ENCODE measurements at regions not wholly inside any gene's neighbourhood (a gene's known extent, or its start where the extent isn't known, plus 50 kb on each side); places are given as distances from the start of the nearest gene placed in this dataset.

DNA sequence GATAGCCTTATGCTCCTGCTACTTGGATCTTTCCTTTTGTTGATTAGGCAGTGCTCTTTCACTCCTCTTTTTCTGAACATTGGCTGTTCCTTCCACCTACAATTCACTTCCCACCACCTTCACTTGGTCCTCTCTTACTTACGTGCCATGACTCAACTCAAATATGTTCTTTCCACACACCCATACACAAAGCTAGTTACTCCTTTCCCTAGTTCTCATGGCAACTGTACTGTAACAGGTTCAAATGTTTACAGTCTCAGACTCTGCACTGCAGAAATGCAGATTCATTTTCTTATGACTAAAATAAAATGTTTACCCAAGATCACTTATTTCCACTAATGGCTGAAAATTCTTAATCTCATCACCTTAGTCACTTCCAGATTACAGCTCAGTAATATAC, 174.0 kb upstream of the TSHZ2 start:
- POLR2A ChIA-PET = no interaction called here

DNA sequence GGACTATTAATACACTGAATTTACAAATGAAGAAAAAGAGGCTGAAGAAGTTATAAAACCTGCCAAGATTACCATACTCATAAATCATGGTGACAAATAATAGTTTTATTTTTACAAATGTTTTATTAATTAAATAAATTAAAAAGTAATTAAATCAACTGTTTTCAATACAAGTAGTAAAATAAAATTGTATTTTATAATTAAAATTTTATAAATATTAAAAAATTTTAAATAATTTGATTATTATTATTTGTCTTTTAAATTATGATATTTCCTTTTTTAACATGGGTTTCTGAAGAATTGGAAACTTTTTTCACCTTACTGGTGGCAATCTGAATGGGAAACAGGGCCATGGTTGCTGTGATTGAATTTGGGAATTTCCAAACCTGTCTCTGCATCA, 177.3 kb upstream of the TSHZ2 start:
- no peak overlapping the region for H3K4me2 ChIP-seq (ENCODE audit: low read depth, low read length)
- TF ChIP-seq ZNF570 (CRISPR knock-in tag; IDR thresholded peaks at IDR 0.05; ENCODE audit: borderline replicate concordance) (no peak), NFYC (CRISPR knock-in tag; IDR thresholded peaks at IDR 0.05) (no peak), ZNF232 (CRISPR knock-in tag; IDR thresholded peaks at IDR 0.05; ENCODE audit: borderline replicate concordance) (no peak), CBFB (CRISPR knock-in tag; IDR thresholded peaks at IDR 0.05) (no peak), NCOA2 (CRISPR knock-in tag; IDR thresholded peaks at IDR 0.05) (no peak), IKZF4 (CRISPR knock-in tag; IDR thresholded peaks at IDR 0.05; ENCODE audit: borderline replicate concordance, low read depth, not compliant biosample characterization) (no peak), ZFP62 (CRISPR knock-in tag; IDR thresholded peaks at IDR 0.05) (no peak), ZSCAN22 (CRISPR knock-in tag; IDR thresholded peaks at IDR 0.05) (no peak), ZNF737 (CRISPR knock-in tag; IDR thresholded peaks at IDR 0.05; ENCODE audit: borderline replicate concordance) (no peak)
- H3K4me1 ChIP-seq (ENCODE audit: insufficient read depth, low read length) = no peaks in the 10 kb centered on the region
- in situ Hi-C loops (cut with HindIII; ENCODE audit: extremely low pct_ligation_motif_present, low pct_unique_long_range_greater_than_20kb) = no loop called here
- H3K9me3 ChIP-seq (ENCODE audit: low read length) = peaks cover 21% of the 10 kb centered on the region; the same call in 1 of the 2 replicates
- H3K79me2 ChIP-seq (ENCODE audit: insufficient read depth, low read length) = no peaks in the 10 kb centered on the region
- no peak overlapping the region for H3K27ac ChIP-seq (ENCODE audit: extremely low read length, insufficient read depth, low read length)
- ChIA-PET CTCF (ENCODE audit: low intra/inter-chr PET ratio, low total read pairs) (no interaction called here), POLR2A (no interaction called here)
- no peak for ATAC-seq
- H3K9ac ChIP-seq (ENCODE audit: insufficient read depth, low read depth, low read length) = no peak overlapping the region
- no TSS peak for BruUV-seq (replicated peaks)
- H4K20me1 ChIP-seq (ENCODE audit: insufficient read depth, low read length) = no peaks in the 10 kb centered on the region
- H3K36me3 ChIP-seq (replicated peaks in 1 of 2; ENCODE audit: control insufficient read depth in 1 of 2, insufficient read depth in 2 of 2, low read length in 2 of 2) = no peaks in the 10 kb centered on the region
- no peak overlapping the region for H3K4me3 ChIP-seq (replicated peaks in 1 of 3; ENCODE audit: insufficient read depth in 1 of 3, low read depth in 2 of 3, low read length in 3 of 3)
- intact Hi-C loops (cut with micrococcal nuclease; ENCODE audit: unreplicated experiment) = no loop called here
- no peaks in the 10 kb centered on the region for H3K27me3 ChIP-seq (ENCODE audit: control insufficient read depth in 1 of 2, insufficient read depth in 2 of 2, low read length in 2 of 2)
- DNase-seq (ENCODE audit: low spot score) = no peak
- no peak overlapping the region for H2AFZ ChIP-seq (ENCODE audit: low read length)
- FAIRE-seq = no peak

More for the DNA sequence above, 174.0 kb upstream of the TSHZ2 start:
- no peak overlapping the region for H3K9ac ChIP-seq (ENCODE audit: insufficient read depth, low read depth, low read length)
- no peaks in the 10 kb centered on the region for H3K79me2 ChIP-seq (ENCODE audit: insufficient read depth, low read length)
- H2AFZ ChIP-seq (ENCODE audit: low read length) = no peak overlapping the region
- intact Hi-C loops (cut with micrococcal nuclease; ENCODE audit: unreplicated experiment) (no loop called here), in situ Hi-C loops (cut with HindIII; ENCODE audit: extremely low pct_ligation_motif_present, low pct_unique_long_range_greater_than_20kb) (no loop called here)
- no peaks in the 10 kb centered on the region for H3K4me1 ChIP-seq (ENCODE audit: insufficient read depth, low read length)
- H4K20me1 ChIP-seq (ENCODE audit: insufficient read depth, low read length) = no peaks in the 10 kb centered on the region
- BruUV-seq (replicated peaks) = no TSS peak
- no peak overlapping the region for H3K4me2 ChIP-seq (ENCODE audit: low read depth, low read length)
- ATAC-seq = no peak
- H3K9me3 ChIP-seq (ENCODE audit: low read length) = peaks cover 32% of the 10 kb centered on the region
- H3K4me3 ChIP-seq (replicated peaks in 1 of 3; ENCODE audit: insufficient read depth in 1 of 3, low read depth in 2 of 3, low read length in 3 of 3) = no peak overlapping the region
- TF ChIP-seq THAP11 (CRISPR knock-in tag; IDR thresholded peaks at IDR 0.05) (no peak), MXD4 (CRISPR knock-in tag; IDR thresholded peaks at IDR 0.05) (no peak), TFDP2 (CRISPR knock-in tag; IDR thresholded peaks at IDR 0.05) (no peak), ATRX (CRISPR knock-in tag; IDR thresholded peaks at IDR 0.05; ENCODE audit: borderline replicate concordance) (no peak), IRF2 (CRISPR knock-in tag; IDR thresholded peaks at IDR 0.05) (no peak), SIN3A (IDR thresholded peaks at IDR 0.05; ENCODE audit: borderline replicate concordance, low read depth, low read length) (no peak)
- WGBS (ENCODE audit: low lambda C conversion rate) = 0% methylated on average over 1 of the region's 1 CpG
- FAIRE-seq = no peak
- H3K36me3 ChIP-seq (replicated peaks in 1 of 2; ENCODE audit: control insufficient read depth in 1 of 2, insufficient read depth in 2 of 2, low read length in 2 of 2) = no peaks in the 10 kb centered on the region
- CTCF ChIA-PET (ENCODE audit: low intra/inter-chr PET ratio, low total read pairs) = no interaction called here
- DNase-seq (ENCODE audit: low spot score) = no peak
- H3K27ac ChIP-seq (ENCODE audit: extremely low read length, insufficient read depth, low read length) = no peak overlapping the region
- no peaks in the 10 kb centered on the region for H3K27me3 ChIP-seq (ENCODE audit: control insufficient read depth in 1 of 2, insufficient read depth in 2 of 2, low read length in 2 of 2)
